Renal cortex interstitium (tissue), 11 donors: ENCODE measurements at regions not wholly inside any gene's neighbourhood (a gene's known extent, or its start where the extent isn't known, plus 50 kb on each side); places are given as distances from the start of the nearest gene placed in this dataset.

ENCODE experiments used
- DNase-seq, 11 donors: peaks; one replicate each; pipeline ENCODE4 v3.0.0-alpha.2; 2013; ENCODE audit warnings: low read depth in 9 of 11, low spot score in 4 of 11; ENCODE audit errors: extremely low read depth in 1 of 11

GRCh38 chr15:70291305-70292075, 193.8 kb upstream of the TLE3 start:
- DNase-seq, result no peak

- no peak for DNase-seq
These were observed 193.0 kb upstream of the TLE3 start for GRCh38 chr15:70290708-70291107.

GRCh38 chr15:70289191-70289955, 191.7 kb upstream of the TLE3 start:
- no peak for DNase-seq

GRCh38 chr15:70286113-70286806, 188.5 kb upstream of the TLE3 start:
- DNase-seq, result no peak

- DNase-seq, result no peak
These were observed 186.9 kb upstream of the TLE3 start for GRCh38 chr15:70284438-70285214.

GRCh38 chr15:70283511-70283910, 185.8 kb upstream of the TLE3 start:
- no peak for DNase-seq

GRCh38 chr15:70281811-70282307, 184.1 kb upstream of the TLE3 start:
- no peak for DNase-seq

GRCh38 chr15:70281261-70281810, 183.6 kb upstream of the TLE3 start:
- DNase-seq, result no peak

GRCh38 chr15:70280781-70281180, 183.1 kb upstream of the TLE3 start:
- no peak for DNase-seq

GRCh38 chr15:70279096-70279495, 181.4 kb upstream of the TLE3 start:
- DNase-seq, result no peak

GRCh38 chr15:70278644-70279043, 180.9 kb upstream of the TLE3 start:
- DNase-seq, result no peak

GRCh38 chr15:70277556-70277955, 179.8 kb upstream of the TLE3 start:
- DNase-seq, result no peak

- DNase-seq, result no peak
These were observed 178.7 kb upstream of the TLE3 start for GRCh38 chr15:70276401-70276800.

GRCh38 chr15:70275461-70276138, 177.9 kb upstream of the TLE3 start:
- no peak for DNase-seq

GRCh38 chr15:70274908-70275307, 177.2 kb upstream of the TLE3 start:
- DNase-seq, result no peak

GRCh38 chr15:70274255-70274880, 176.7 kb upstream of the TLE3 start:
- no peak for DNase-seq

- no peak for DNase-seq
These were observed 176.1 kb upstream of the TLE3 start for GRCh38 chr15:70273808-70274207.
